K562 (cell line): ENCODE measurements at regions not wholly inside any gene's neighbourhood (a gene's known extent, or its start where the extent isn't known, plus 50 kb on each side); places are given as distances from the start of the nearest gene placed in this dataset.

Source experiments
- ATAC-seq: fragments of 200-7000 bp; cut with Tn5 transposase; 3 replicates; pipeline ENCODE4 v1.9.1; 2020; ENCODE audit warnings: moderate library complexity
- BruUV-seq: library from RNA; stranded (reverse); fragments of 400-500 nt; replicated peaks from 2 replicates; lab custom pipeline; 2021; lab: Mats Ljungman, UMichigan
- CTCF ChIA-PET: fragments of 300-600 bp; formaldehyde crosslinking; extraction: SDS; loops from one replicate; lab custom pipeline; 2021; ENCODE audit warnings: low intra/inter-chr PET ratio; lab: Yijun Ruan, JAX
- POLR2A ChIA-PET: fragments of 300-600, 350-650 bp; sonication (Branson Sonifier 250); formaldehyde crosslinking; extraction: SDS; loops from one replicate; lab custom pipeline; 2021; ENCODE audit warnings: antibody characterized with exemption, inconsistent platforms; lab: Yijun Ruan, JAX
- DNase-seq, 4 experiments: peaks; one replicate each; pipeline versions ENCODE4 v3.0.0 to v3.0.0-alpha.2; 2011 to 2018; ENCODE audit warnings: low spot score in 3 of 4, mixed read lengths in 3 of 4; ENCODE audit errors: extremely low read depth in 1 of 4
- FAIRE-seq: peaks from 2 replicates; lab custom pipeline; 2011; peaks lifted over from hg19 to GRCh38; lab: Jason Lieb, UNC
- H2AFZ ChIP-seq: 2 replicates; pipeline ENCODE4 v1.6.0; 2011; ENCODE audit warnings: low read depth, low read length, control low read depth, inconsistent platforms
- H3K27ac ChIP-seq: fragments of 200-600 bp; 3 replicates; pipeline ENCODE4 v1.8.0; 2011; ENCODE audit warnings: low read depth, mild to moderate bottlenecking, control low read depth, inconsistent platforms, low read length, moderate library complexity, mixed read lengths; ENCODE audit errors: extremely low read depth
- H3K27me3 ChIP-seq, 2 experiments: fragments of 300-600 bp in 1 of 2; 2 replicates in 1 of 2; 3 replicates in 1 of 2; pipeline versions ENCODE4 v1.6.0 to v1.8.0; 2011; ENCODE audit warnings: inconsistent platforms in 2 of 2, low read length in 2 of 2, mild to moderate bottlenecking in 1 of 2, mixed read lengths in 1 of 2, moderate library complexity in 1 of 2; ENCODE audit not compliant: control insufficient read depth in 2 of 2, insufficient read depth in 2 of 2
- H3K36me3 ChIP-seq: fragments of 300-600 bp; 3 replicates; pipeline ENCODE4 v1.8.0; 2011; ENCODE audit warnings: mild to moderate bottlenecking, low read length, inconsistent platforms; ENCODE audit not compliant: control insufficient read depth, insufficient read depth
- H3K4me1 ChIP-seq, 2 experiments: fragments of 200-600 bp in 1 of 2; replicated peaks in 1 of 2; 2 replicates in 1 of 2; 3 replicates in 1 of 2; pipeline versions ENCODE4 v1.5.1 to v1.8.0; 2011; ENCODE audit warnings: inconsistent platforms in 2 of 2, low read length in 2 of 2, mild to moderate bottlenecking in 1 of 2, mixed read lengths in 1 of 2, moderate library complexity in 1 of 2; ENCODE audit not compliant: control insufficient read depth in 2 of 2, insufficient read depth in 2 of 2
- H3K4me2 ChIP-seq: 2 replicates; pipeline ENCODE4 v1.6.1; 2011; ENCODE audit warnings: low read length, control low read depth, inconsistent platforms, mixed read lengths; ENCODE audit not compliant: insufficient read depth
- H3K4me3 ChIP-seq: fragments of 200-600 bp; sonication (generic), shearing (Covaris generic); 2 replicates; pipeline ENCODE4 v1.5.1; 2016; ENCODE audit warnings: control low read depth, inconsistent platforms
- H3K79me2 ChIP-seq: fragments of 200-600 bp; 3 replicates; pipeline ENCODE4 v1.8.0; 2011; ENCODE audit warnings: low read length, inconsistent platforms; ENCODE audit not compliant: control insufficient read depth, insufficient read depth
- H3K9ac ChIP-seq, 2 experiments: 2 replicates each; pipeline versions ENCODE4 v1.6.0 to v1.6.1; 2011; ENCODE audit warnings: low read depth in 2 of 2, low read length in 2 of 2, control low read depth in 1 of 2, inconsistent platforms in 1 of 2, mild to moderate bottlenecking in 1 of 2, mixed read lengths in 1 of 2; ENCODE audit not compliant: insufficient read depth in 1 of 2
- H3K9me1 ChIP-seq: one replicate; pipeline ENCODE4 v1.6.0; 2011; ENCODE audit warnings: inconsistent platforms, mild to moderate bottlenecking, low read length, moderate library complexity; ENCODE audit not compliant: control insufficient read depth, insufficient read depth
- H3K9me3 ChIP-seq: replicated peaks from 2 replicates; pipeline ENCODE4 v1.5.1; 2011; ENCODE audit warnings: low read depth, low read length, inconsistent platforms; ENCODE audit not compliant: control insufficient read depth, insufficient read depth
- H4K20me1 ChIP-seq: replicated peaks from 2 replicates; pipeline ENCODE4 v1.6.1; 2011; ENCODE audit warnings: low read length, inconsistent platforms, mixed read lengths; ENCODE audit not compliant: control insufficient read depth, insufficient read depth
- ARID1B ChIP-seq: fragments of 450-650 bp; IDR thresholded peaks from 2 replicates; pipeline ENCODE4 v1.6.1; 2016; ENCODE audit warnings: antibody characterized with exemption, mild to moderate bottlenecking, inconsistent platforms
- BHLHE40 ChIP-seq: IDR thresholded peaks from 2 replicates; pipeline ENCODE4 v1.6.1; 2011; ENCODE audit warnings: low read length, improper control_type of control experiment
- CC2D1A ChIP-seq: fragments of 450-650 bp; IDR thresholded peaks from 2 replicates; pipeline ENCODE4 v1.6.1; 2017; ENCODE audit warnings: mild to moderate bottlenecking
- CHAMP1 ChIP-seq: fragments of 450-650 bp; IDR thresholded peaks from 2 replicates; pipeline ENCODE4 v1.6.1; 2016; ENCODE audit warnings: mild to moderate bottlenecking
- CREB1 ChIP-seq, 2 experiments: sonication (generic) in 1 of 2; formaldehyde crosslinking in 1 of 2; IDR thresholded peaks; 2 replicates each; pipeline versions ENCODE4 v1.6.1 to v1.8.0; 2012 to 2022; ENCODE audit warnings: inconsistent platforms in 1 of 2, mild to moderate bottlenecking in 1 of 2, missing genetic modification reagents in 1 of 2, moderate library complexity in 1 of 2
- ILF3 ChIP-seq: fragments of 450-650 bp; IDR thresholded peaks from 2 replicates; pipeline ENCODE4 v1.6.1; 2018; ENCODE audit warnings: antibody characterized with exemption, mild to moderate bottlenecking, moderate library complexity, borderline replicate concordance
- KAT8 ChIP-seq: fragments of 450-650 bp; IDR thresholded peaks from 2 replicates; pipeline ENCODE4 v1.6.1; 2016; ENCODE audit warnings: low read depth, mild to moderate bottlenecking
- MBD2 ChIP-seq: sonication (generic); IDR thresholded peaks from 2 replicates; pipeline ENCODE4 v1.6.1; 2016; ENCODE audit warnings: low read depth, borderline replicate concordance
- MYNN ChIP-seq, 2 experiments: sonication (generic); formaldehyde crosslinking in 1 of 2; IDR thresholded peaks; 2 replicates each; pipeline versions ENCODE4 v1.5.0 to v1.6.1; 2016 to 2020; ENCODE audit warnings: antibody characterized with exemption in 1 of 2, missing genetic modification reagents in 1 of 2
- NR1H2 ChIP-seq: sonication (generic); formaldehyde crosslinking; IDR thresholded peaks from 2 replicates; pipeline ENCODE4 v1.4.0; 2020; ENCODE audit warnings: mild to moderate bottlenecking, missing genetic modification reagents
- PRDM10 ChIP-seq: fragments of 450-650 bp; IDR thresholded peaks from 2 replicates; pipeline ENCODE4 v1.6.1; 2018; ENCODE audit not compliant: partially characterized antibody
- RFX7 ChIP-seq: fragments of 250-450 bp; sonication (Bioruptor Pico); IDR thresholded peaks from 2 replicates; pipeline ENCODE4 v1.5.1; 2021; ENCODE audit warnings: mild to moderate bottlenecking
- WGBS: fragments of 100-300 bp; shearing (Covaris generic); methylation state at CpG from one replicate; pipeline ENCODE4 v1.1.6; 2016; ENCODE audit warnings: low coverage, mixed read lengths; ENCODE audit not compliant: insufficient coverage; ENCODE audit errors: missing lambda C conversion rate; 5-methylcytosine and 5-hydroxymethylcytosine counted together
- in situ Hi-C: fragments of 300-500 bp; cut with MboI; formaldehyde crosslinking; loops from 4 replicates; pipeline ENCODE4 v1.15.0; 2018; ENCODE audit warnings: inconsistent platforms, mixed read lengths
- intact Hi-C: fragments of 100-400 bp; cut with micrococcal nuclease; formaldehyde crosslinking; loops from 2 replicates; pipeline ENCODE4 v1.14.2; 2022

- TF ChIP-seq ARID1B: no peak
- no peak for TF ChIP-seq BHLHE40
- TF ChIP-seq MBD2: no peak
- no peak for TF ChIP-seq PRDM10
- no peak for TF ChIP-seq MYNN (IDR thresholded peaks at IDR 0.05)
- TF ChIP-seq MYNN (CRISPR knock-in tag; IDR thresholded peaks at IDR 0.05): no peak
- no peak for TF ChIP-seq RFX7 (CRISPR knock-in tag)
These were observed 511.2 kb upstream of the KCND2 start (continued) for GRCh38 chr7:119761776-119762175.

- POLR2A ChIA-PET: no interaction called here
- Histone ChIP-seq H3K4me1 (no peaks in the 10 kb centered on the region), H3K27ac (no peak overlapping the region), H3K4me3 (no peak overlapping the region), H3K4me2 (no peak overlapping the region), H4K20me1 (no peaks in the 10 kb centered on the region), H3K79me2 (no peaks in the 10 kb centered on the region; the same call in 2 of the 3 replicates), H3K9me3 (no peaks in the 10 kb centered on the region), H2AFZ (no peak overlapping the region), H3K36me3 (peaks cover 14% of the 10 kb centered on the region; the same call in 2 of the 3 replicates), H3K9me1 (no peaks in the 10 kb centered on the region), H3K9ac (no peak overlapping the region), H3K27me3 (no peaks in the 10 kb centered on the region)
- no peak for FAIRE-seq
- DNase-seq: no peak
- intact Hi-C loops (loop anchor here (5.0 kb wide), 1 partner anchor 145 kb away; no protein-coding TSS in a partner anchor), in situ Hi-C loops (no loop called here)
- 22% methylated on average over 2 of the region's 2 CpGs for WGBS
- BruUV-seq: no TSS peak
- CTCF ChIA-PET: no interaction called here
- no peak; the same call in 2 of the 3 replicates for ATAC-seq
- TF ChIP-seq CREB1 (IDR thresholded peaks at IDR 0.05): no peak
- no peak for TF ChIP-seq CREB1 (CRISPR knock-in tag; IDR thresholded peaks at IDR 0.05)
- peak; percentile 69; the same call in 1 of the 2 replicates for TF ChIP-seq CC2D1A
- no peak for TF ChIP-seq ILF3
- TF ChIP-seq KAT8: no peak
- peak; percentile 87; the same call in 1 of the 2 replicates for TF ChIP-seq CHAMP1
- no peak for TF ChIP-seq NR1H2
These were observed 490.7 kb upstream of the KCND2 start for GRCh38 chr7:119782286-119782685.
